A549 (cell line): ENCODE measurements at regions not wholly inside any gene's neighbourhood (a gene's known extent, or its start where the extent isn't known, plus 50 kb on each side); places are given as distances from the start of the nearest gene placed in this dataset.

ENCODE experiments used
- ATAC-seq, 2 experiments: fragments of 200-7000 bp in 1 of 2; fragments of >200 bp in 1 of 2; cut with Nextera tagmentation in 1 of 2; cut with Tn5 transposase in 1 of 2; 3 replicates each; pipeline versions ENCODE4 v1.8.0 to v1.9.1; 2018 to 2020; ENCODE audit warnings: mild to moderate bottlenecking in 1 of 2, moderate library complexity in 1 of 2
- CTCF ChIA-PET: fragments of 300-600 bp; sonication (Branson Sonifier 250); formaldehyde crosslinking; extraction: SDS; loops from one replicate; lab custom pipeline; 2021; ENCODE audit warnings: antibody characterized with exemption, inconsistent platforms; lab: Yijun Ruan, JAX
- POLR2A ChIA-PET: fragments of 350-600 bp; formaldehyde crosslinking; extraction: SDS; loops from one replicate; lab custom pipeline; 2021; ENCODE audit warnings: antibody characterized with exemption, inconsistent platforms; lab: Yijun Ruan, JAX
- DNase-seq, 2 experiments: peaks; one replicate each; pipeline versions ENCODE4 v3.0.0 to v3.0.0-alpha.2; 2011 to 2016; ENCODE audit warnings: low read depth in 1 of 2, low spot score in 1 of 2
- FAIRE-seq: peaks from 2 replicates; lab custom pipeline; 2011; peaks lifted over from hg19 to GRCh38; lab: Jason Lieb, UNC
- H3K27ac ChIP-seq, 2 experiments: fragments of >200 bp; sonication (Bioruptor Twin); formaldehyde crosslinking; 3 replicates each; pipeline ENCODE4 v1.5.1; 2016 to 2017
- H3K4me1 ChIP-seq: fragments of >200 bp; sonication (Bioruptor Twin); formaldehyde crosslinking; 3 replicates; pipeline ENCODE4 v1.6.1; 2016
- H3K4me2 ChIP-seq: fragments of >200 bp; sonication (Bioruptor Twin); formaldehyde crosslinking; 3 replicates; pipeline ENCODE4 v1.6.1; 2016
- H3K4me3 ChIP-seq: fragments of >200 bp; sonication (Bioruptor Twin); formaldehyde crosslinking; 3 replicates; pipeline ENCODE4 v1.5.1; 2016
- H3K9me3 ChIP-seq: fragments of >200 bp; sonication (Bioruptor Twin); formaldehyde crosslinking; 3 replicates; pipeline ENCODE4 v1.6.1; 2016
- ATOH8 ChIP-seq: fragments of 250-450 bp; sonication (Bioruptor Pico); IDR thresholded peaks from 2 replicates; pipeline ENCODE4 v1.5.0; 2020; ENCODE audit warnings: low read depth, mild to moderate bottlenecking, moderate library complexity
- CEBPB ChIP-seq, 2 experiments: fragments of >200 bp in 1 of 2; sonication (Bioruptor Twin) in 1 of 2; formaldehyde crosslinking in 1 of 2; IDR thresholded peaks; 2 replicates each; pipeline ENCODE4 v1.6.1; 2012 to 2016
- E2F6 ChIP-seq: IDR thresholded peaks from 2 replicates; pipeline ENCODE4 v1.6.1; 2012; ENCODE audit warnings: low read depth, borderline replicate concordance
- EHMT2 ChIP-seq: fragments of 200-600 bp; sonication (generic); IDR thresholded peaks from 2 replicates; pipeline ENCODE4 v1.6.1; 2016; ENCODE audit warnings: antibody characterized with exemption, low read depth, mild to moderate bottlenecking, moderate library complexity
- ELK1 ChIP-seq: fragments of 150-350 bp; IDR thresholded peaks from 2 replicates; pipeline ENCODE4 v1.6.1; 2014; ENCODE audit warnings: low read depth, mild to moderate bottlenecking, low read length
- FOSB ChIP-seq: fragments of 250-450 bp; sonication (Bioruptor Pico); IDR thresholded peaks from 2 replicates; pipeline ENCODE4 v1.5.0; 2020; ENCODE audit warnings: mild to moderate bottlenecking, moderate library complexity
- FOSL2 ChIP-seq, 2 experiments: fragments of 450-650 bp in 1 of 2; fragments of >200 bp in 1 of 2; sonication (Bioruptor Twin) in 1 of 2; formaldehyde crosslinking; IDR thresholded peaks; 2 replicates each; pipeline versions ENCODE4 v1.5.0 to v1.6.1; 2016 to 2020; ENCODE audit warnings: mild to moderate bottlenecking in 1 of 2, moderate library complexity in 1 of 2
- FOXS1 ChIP-seq: fragments of 250-450 bp; sonication (Bioruptor Pico); IDR thresholded peaks from 2 replicates; pipeline ENCODE4 v1.5.0; 2020; ENCODE audit warnings: mild to moderate bottlenecking, moderate library complexity
- HEYL ChIP-seq: fragments of 250-450 bp; sonication (Bioruptor Pico); IDR thresholded peaks from 2 replicates; pipeline ENCODE4 v1.8.0; 2021; ENCODE audit warnings: mild to moderate bottlenecking, moderate library complexity
- HOXB13 ChIP-seq: fragments of 250-450 bp; sonication (Bioruptor Pico); IDR thresholded peaks from 2 replicates; pipeline ENCODE4 v1.5.0; 2020; ENCODE audit warnings: low read depth, mild to moderate bottlenecking, moderate library complexity
- JUN ChIP-seq, 2 experiments: fragments of >200 bp; sonication (Bioruptor Twin); formaldehyde crosslinking; IDR thresholded peaks; 2 replicates in 1 of 2; 3 replicates in 1 of 2; pipeline ENCODE4 v1.6.1; 2016 to 2017
- JUNB ChIP-seq: fragments of >200 bp; sonication (Bioruptor Twin); formaldehyde crosslinking; IDR thresholded peaks from 2 replicates; pipeline ENCODE4 v1.6.1; 2016
- KDM1A ChIP-seq: fragments of 200-600 bp; sonication (generic); IDR thresholded peaks from 2 replicates; pipeline ENCODE4 v1.6.1; 2016; ENCODE audit warnings: low read depth, mild to moderate bottlenecking
- MAFK ChIP-seq: fragments of 450-650 bp; IDR thresholded peaks from 2 replicates; pipeline ENCODE4 v1.6.1; 2014; ENCODE audit not compliant: partially characterized antibody
- MAZ ChIP-seq: fragments of 150-350 bp; IDR thresholded peaks from 2 replicates; pipeline ENCODE4 v1.6.1; 2014; ENCODE audit warnings: antibody characterized with exemption, low read depth, low read length, borderline replicate concordance
- PBX3 ChIP-seq: IDR thresholded peaks from 2 replicates; pipeline ENCODE4 v1.6.1; 2012
- POLR2AphosphoS2 ChIP-seq: conservative IDR thresholded peaks from 2 replicates; pipeline ENCODE4 v1.6.1; 2012; ENCODE audit warnings: low read length, improper control_type of control experiment, inconsistent platforms
- RCOR1 ChIP-seq: fragments of 150-350 bp; IDR thresholded peaks from 2 replicates; pipeline ENCODE4 v1.6.1; 2014; ENCODE audit warnings: antibody characterized with exemption, low read length, low read depth
- RFX5 ChIP-seq: fragments of 450-650 bp; IDR thresholded peaks from 2 replicates; pipeline ENCODE4 v1.7.1; 2014; ENCODE audit warnings: antibody characterized with exemption, mild to moderate bottlenecking, moderate library complexity
- RNF2 ChIP-seq: fragments of 200-600 bp; sonication (generic); IDR thresholded peaks from 2 replicates; pipeline ENCODE4 v1.6.1; 2016; ENCODE audit warnings: low read depth, mild to moderate bottlenecking, antibody characterized with exemption, moderate library complexity, borderline replicate concordance
- SREBF2 ChIP-seq: fragments of 450-650 bp; IDR thresholded peaks from 2 replicates; pipeline ENCODE4 v1.6.1; 2014; ENCODE audit warnings: mild to moderate bottlenecking, moderate library complexity
- WGBS: methylation state at CpG from one replicate; pipeline ENCODE4 v1.1.6; 2017; ENCODE audit errors: missing lambda C conversion rate; 5-methylcytosine and 5-hydroxymethylcytosine counted together
- TF ChIP-seq, protein P1 (sequence below): fragments of >200 bp; sonication (Bioruptor Twin); formaldehyde crosslinking; IDR thresholded peaks from 3 replicates; pipeline ENCODE4 v1.5.1; 2016

DNA sequence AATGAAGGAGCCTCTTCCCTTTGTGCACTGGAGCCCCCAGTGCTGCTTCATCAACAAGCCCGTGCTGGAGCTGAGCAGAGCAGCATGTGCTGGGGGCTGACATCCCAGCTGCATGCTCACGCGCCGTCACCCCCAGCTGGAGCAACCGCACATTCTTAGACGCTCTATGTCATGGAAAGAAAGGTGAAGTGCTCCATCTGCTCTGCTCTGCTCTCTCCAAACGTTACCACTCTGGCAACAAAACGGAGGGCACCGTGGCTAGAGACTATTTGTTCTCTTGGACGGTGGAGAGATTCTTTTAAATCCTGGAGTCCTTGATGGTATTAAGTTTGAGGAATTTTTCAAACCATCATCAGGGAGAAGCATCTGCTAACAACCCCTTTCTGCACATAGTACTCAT lies 208.4 kb downstream of the C12orf75 start:
- Histone ChIP-seq H3K9me3 (peaks cover 34% of the 10 kb centered on the region), H3K27ac (no peak overlapping the region), H3K4me3 (no peak overlapping the region), H3K4me2 (no peak overlapping the region), H3K4me1 (no peaks in the 10 kb centered on the region)
- POLR2A ChIA-PET, result no interaction called here
- DNase-seq, result no peak
- TF ChIP-seq E2F6 (no peak), POLR2AphosphoS2 (no peak), HEYL (CRISPR knock-in tag) (no peak), RNF2 (no peak), MAFK (no peak), CEBPB (IDR thresholded peaks at IDR 0.05) (no peak), ATOH8 (CRISPR knock-in tag) (no peak)
- TF ChIP-seq, protein P1, sequence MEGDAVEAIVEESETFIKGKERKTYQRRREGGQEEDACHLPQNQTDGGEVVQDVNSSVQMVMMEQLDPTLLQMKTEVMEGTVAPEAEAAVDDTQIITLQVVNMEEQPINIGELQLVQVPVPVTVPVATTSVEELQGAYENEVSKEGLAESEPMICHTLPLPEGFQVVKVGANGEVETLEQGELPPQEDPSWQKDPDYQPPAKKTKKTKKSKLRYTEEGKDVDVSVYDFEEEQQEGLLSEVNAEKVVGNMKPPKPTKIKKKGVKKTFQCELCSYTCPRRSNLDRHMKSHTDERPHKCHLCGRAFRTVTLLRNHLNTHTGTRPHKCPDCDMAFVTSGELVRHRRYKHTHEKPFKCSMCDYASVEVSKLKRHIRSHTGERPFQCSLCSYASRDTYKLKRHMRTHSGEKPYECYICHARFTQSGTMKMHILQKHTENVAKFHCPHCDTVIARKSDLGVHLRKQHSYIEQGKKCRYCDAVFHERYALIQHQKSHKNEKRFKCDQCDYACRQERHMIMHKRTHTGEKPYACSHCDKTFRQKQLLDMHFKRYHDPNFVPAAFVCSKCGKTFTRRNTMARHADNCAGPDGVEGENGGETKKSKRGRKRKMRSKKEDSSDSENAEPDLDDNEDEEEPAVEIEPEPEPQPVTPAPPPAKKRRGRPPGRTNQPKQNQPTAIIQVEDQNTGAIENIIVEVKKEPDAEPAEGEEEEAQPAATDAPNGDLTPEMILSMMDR, result no peak
- 74% methylated on average over 10 of the region's 10 CpGs for WGBS
- no peak for FAIRE-seq
- ATAC-seq, result no peak
- CTCF ChIA-PET, result no interaction called here

GRCh38 chr12:105539735-105540134 lies 209.2 kb downstream of the C12orf75 start:
- Histone ChIP-seq H3K4me2 (no peak overlapping the region), H3K4me3 (no peak overlapping the region), H3K27ac (no peak overlapping the region), H3K9me3 (peaks cover 26% of the 10 kb centered on the region), H3K4me1 (no peaks in the 10 kb centered on the region)
- ATAC-seq (no peak), DNase-seq (no peak), FAIRE-seq (no peak)
- ChIA-PET POLR2A (no interaction called here), CTCF (no interaction called here)
- 76% methylated on average over 3 of the region's 3 CpGs for WGBS
- TF ChIP-seq FOSB (CRISPR knock-in tag) (no peak), MAZ (no peak), FOSL2 (IDR thresholded peaks at IDR 0.05) (no peak), FOSL2 (CRISPR knock-in tag; IDR thresholded peaks at IDR 0.05) (no peak), RCOR1 (no peak), HOXB13 (CRISPR knock-in tag) (no peak), JUN (IDR thresholded peaks at IDR 0.05) (no peak), FOXS1 (CRISPR knock-in tag) (no peak), PBX3 (no peak), JUNB (no peak), SREBF2 (no peak), EHMT2 (no peak), ELK1 (no peak), RFX5 (no peak), KDM1A (no peak)
- TF ChIP-seq, protein P1, result no peak
